Fibroblast of villous mesenchyme (primary cell): ENCODE measurements at regions not wholly inside any gene's neighbourhood (a gene's known extent, or its start where the extent isn't known, plus 50 kb on each side); places are given as distances from the start of the nearest gene placed in this dataset.
"Not testable (repeated sequence)": the region's sequence is repeated elsewhere in the genome, so short reads cannot be mapped to it uniquely, and the experiment has no call there.

Experiments used
- DNase-seq: peaks from one replicate; pipeline ENCODE4 v3.0.0-alpha.2; 2010; ENCODE audit warnings: low read depth
- H3K4me3 ChIP-seq: 2 replicates; pipeline ENCODE4 v1.5.1; 2011; ENCODE audit warnings: low read depth, mild to moderate bottlenecking, low read length
- CTCF ChIP-seq: IDR thresholded peaks from 2 replicates; pipeline ENCODE4 v1.5.1; 2012; ENCODE audit warnings: low read depth, mild to moderate bottlenecking, low read length; ENCODE audit not compliant: insufficient read depth

GRCh38 chr14:37830271-37830670 lies 234.8 kb downstream of the TTC6 start:
- no peak for TF ChIP-seq CTCF
- H3K4me3 ChIP-seq, result no peak overlapping the region
- DNase-seq, result no peak

- no peak overlapping the region for H3K4me3 ChIP-seq
- DNase-seq, result no peak
- TF ChIP-seq CTCF, result no peak
Observed at GRCh38 chr14:37834275-37834674, 238.8 kb downstream of the TTC6 start.

GRCh38 chr14:37838778-37839177 lies 243.3 kb downstream of the TTC6 start:
- not testable (repeated sequence) for DNase-seq, H3K4me3 ChIP-seq

GRCh38 chr14:37841039-37841438 lies 245.6 kb downstream of the TTC6 start:
- not testable (repeated sequence) for H3K4me3 ChIP-seq, DNase-seq

- DNase-seq, result no peak
- TF ChIP-seq CTCF, result no peak
- H3K4me3 ChIP-seq, result no peak overlapping the region
Observed at GRCh38 chr14:37842106-37842505, 246.7 kb downstream of the TTC6 start.

- no peak for TF ChIP-seq CTCF
- no peak for DNase-seq
- no peak overlapping the region for H3K4me3 ChIP-seq
Observed at GRCh38 chr14:37843954-37844607, 248.7 kb downstream of the TTC6 start.

- DNase-seq, result no peak
- no peak for TF ChIP-seq CTCF
- no peak overlapping the region for H3K4me3 ChIP-seq
Observed at GRCh38 chr14:37844614-37845013, 249.2 kb downstream of the TTC6 start.

GRCh38 chr14:37848985-37849621 lies 253.7 kb downstream of the TTC6 start:
- H3K4me3 ChIP-seq, result no peak overlapping the region
- no peak for DNase-seq
- no peak for TF ChIP-seq CTCF
